ENCODE measurements at regions not wholly inside any gene's neighbourhood (a gene's known extent, or its start where the extent isn't known, plus 50 kb on each side); places are given as distances from the start of the nearest gene placed in this dataset.

DNA sequence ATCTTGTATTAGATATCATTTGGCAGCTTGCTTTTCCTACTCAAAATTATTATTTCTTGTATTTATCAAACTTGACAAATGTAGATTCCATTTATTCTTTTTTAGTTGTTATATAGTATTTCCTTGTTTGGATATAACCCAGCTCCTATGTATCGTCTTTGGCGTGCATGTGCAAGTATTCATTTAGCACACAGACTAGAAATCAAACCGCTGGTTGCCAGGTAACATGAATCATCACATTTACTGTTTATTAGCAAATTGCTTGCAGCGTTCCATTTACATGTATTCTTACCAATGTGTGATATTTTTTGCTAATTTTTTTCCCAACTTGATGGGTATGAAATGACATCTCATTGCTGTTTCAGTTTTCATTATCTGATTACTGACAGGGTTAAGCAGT, 2089.7 kb upstream of the CELF4 start:
- H3K36me3 Mint-ChIP-seq (ENCODE audit: low read depth) = no peaks in the 10 kb centered on the region
- no peaks in the 10 kb centered on the region for H3K9me3 Mint-ChIP-seq
- H3K27ac Mint-ChIP-seq = no peak overlapping the region
- no peak overlapping the region for H3K4me3 Mint-ChIP-seq
- H3K27me3 Mint-ChIP-seq (ENCODE audit: low read depth) = no peaks in the 10 kb centered on the region
- H3K4me1 Mint-ChIP-seq (ENCODE audit: low read depth) = no peaks in the 10 kb centered on the region

GRCh38 chr18:39653221-39653620, 2087.6 kb upstream of the CELF4 start:
- no peak overlapping the region for H3K27ac Mint-ChIP-seq
- H3K4me3 Mint-ChIP-seq = no peak overlapping the region
- H3K36me3 Mint-ChIP-seq (ENCODE audit: low read depth) = no peaks in the 10 kb centered on the region
- no peaks in the 10 kb centered on the region for H3K4me1 Mint-ChIP-seq (ENCODE audit: low read depth)
- H3K27me3 Mint-ChIP-seq (ENCODE audit: low read depth) = no peaks in the 10 kb centered on the region
- H3K9me3 Mint-ChIP-seq = no peaks in the 10 kb centered on the region

DNA sequence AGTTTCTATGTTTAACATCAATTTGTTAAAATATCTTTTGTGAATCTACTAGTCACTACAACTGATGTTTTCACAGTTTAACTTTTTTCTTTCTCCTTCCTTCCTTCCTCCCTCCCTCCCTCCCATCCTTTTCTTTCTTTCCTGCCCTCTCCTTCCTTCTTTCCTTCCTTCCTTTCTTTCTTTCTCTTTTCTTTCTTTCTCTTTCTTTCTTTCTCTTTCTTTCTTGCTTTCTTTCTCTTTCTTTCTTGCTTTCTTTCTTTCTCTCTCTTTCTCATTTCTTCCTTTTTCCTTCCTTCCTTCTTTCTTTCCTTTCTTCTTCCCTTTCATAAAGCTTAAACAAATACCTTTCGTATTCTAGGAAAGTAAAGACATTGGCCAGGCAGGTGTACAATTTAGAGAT, 2083.0 kb upstream of the CELF4 start:
- Mint-ChIP-seq H3K9me3 (no peaks in the 10 kb centered on the region), H3K36me3 (ENCODE audit: low read depth) (no peaks in the 10 kb centered on the region), H3K27me3 (ENCODE audit: low read depth) (no peaks in the 10 kb centered on the region), H3K27ac (no peak overlapping the region), H3K4me1 (ENCODE audit: low read depth) (no peaks in the 10 kb centered on the region), H3K4me3 (no peak overlapping the region)

DNA sequence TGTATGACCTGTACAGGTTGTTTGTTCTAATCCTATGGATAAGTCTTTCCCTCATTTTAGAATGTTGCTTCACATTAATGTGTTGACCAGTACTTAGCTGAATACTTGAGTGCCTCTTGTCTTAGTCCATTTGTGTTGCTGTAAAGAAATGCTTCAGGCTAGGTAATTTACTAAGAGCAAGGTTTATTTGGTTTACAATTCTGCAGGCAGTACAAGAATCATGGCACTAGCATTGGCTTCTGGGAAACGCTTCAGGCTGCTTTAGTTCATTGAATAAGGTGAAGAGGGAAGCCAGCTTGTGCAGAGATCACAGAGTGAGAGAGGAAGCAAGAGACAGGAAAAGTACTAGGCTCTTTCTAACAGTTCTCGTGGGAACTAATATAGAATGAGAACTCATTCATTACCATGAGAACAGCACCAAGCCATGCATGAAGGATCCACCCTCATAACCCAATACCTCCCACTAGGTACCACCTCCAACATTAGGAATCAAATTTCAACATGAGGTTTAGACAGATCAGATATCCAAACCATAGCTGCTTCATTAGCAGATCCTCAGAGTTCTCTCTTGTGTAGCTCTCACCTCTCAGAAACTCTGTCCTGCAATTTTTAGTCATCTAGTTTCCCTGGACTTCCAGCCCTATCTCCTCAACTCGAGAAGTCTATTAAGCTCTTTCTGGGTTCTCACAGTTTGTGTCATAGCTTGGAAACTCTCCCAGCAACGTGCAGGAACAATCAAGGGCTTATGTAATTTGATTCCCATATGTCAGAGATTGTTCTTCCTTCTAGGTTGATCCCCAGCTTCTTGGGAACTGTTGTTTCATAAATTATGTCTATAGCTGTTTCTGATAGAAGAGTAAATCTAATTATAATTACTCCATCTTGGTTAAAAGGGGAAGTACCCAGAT, 2082.3 kb upstream of the CELF4 start:
- no peaks in the 10 kb centered on the region for H3K27me3 Mint-ChIP-seq (ENCODE audit: low read depth)
- H3K36me3 Mint-ChIP-seq (ENCODE audit: low read depth) = no peaks in the 10 kb centered on the region
- H3K4me3 Mint-ChIP-seq = no peak overlapping the region
- H3K4me1 Mint-ChIP-seq (ENCODE audit: low read depth) = no peaks in the 10 kb centered on the region
- H3K27ac Mint-ChIP-seq = no peak overlapping the region
- no peaks in the 10 kb centered on the region for H3K9me3 Mint-ChIP-seq

- no peaks in the 10 kb centered on the region for H3K36me3 Mint-ChIP-seq (ENCODE audit: low read depth)
- no peak overlapping the region for H3K4me3 Mint-ChIP-seq
- H3K27ac Mint-ChIP-seq = no peak overlapping the region
- H3K9me3 Mint-ChIP-seq = peaks cover 6% of the 10 kb centered on the region
- H3K27me3 Mint-ChIP-seq (ENCODE audit: low read depth) = no peaks in the 10 kb centered on the region
- no peaks in the 10 kb centered on the region for H3K4me1 Mint-ChIP-seq (ENCODE audit: low read depth)
These were observed 2072.6 kb upstream of the CELF4 start for GRCh38 chr18:39638224-39638623.

DNA sequence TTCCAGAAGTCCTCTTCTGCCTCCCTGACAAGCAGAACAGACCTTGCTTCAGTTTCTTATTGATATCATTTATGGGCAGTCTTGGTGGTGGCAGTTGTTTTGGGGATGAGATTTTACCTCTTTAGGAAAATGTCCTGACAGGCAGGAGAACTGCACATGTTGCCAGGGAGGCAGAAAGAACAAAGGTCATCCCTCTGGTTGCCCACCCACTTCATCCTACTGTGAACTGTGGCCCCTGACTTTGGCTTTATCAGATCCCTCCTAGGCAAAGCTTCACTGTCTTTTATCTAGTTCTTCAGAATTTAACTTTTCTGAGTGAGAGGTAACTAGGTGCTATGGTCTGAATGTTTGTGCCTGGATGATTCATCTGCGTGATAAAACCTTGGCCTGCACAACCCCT, 2071.3 kb upstream of the CELF4 start:
- Mint-ChIP-seq H3K4me3 (no peak overlapping the region), H3K27ac (no peak overlapping the region), H3K27me3 (ENCODE audit: low read depth) (no peaks in the 10 kb centered on the region), H3K36me3 (ENCODE audit: low read depth) (no peaks in the 10 kb centered on the region), H3K4me1 (ENCODE audit: low read depth) (no peaks in the 10 kb centered on the region), H3K9me3 (peaks cover 6% of the 10 kb centered on the region)

- Mint-ChIP-seq H3K36me3 (ENCODE audit: low read depth) (no peaks in the 10 kb centered on the region), H3K4me3 (no peak overlapping the region), H3K27ac (no peak overlapping the region), H3K27me3 (ENCODE audit: low read depth) (no peaks in the 10 kb centered on the region), H3K4me1 (ENCODE audit: low read depth) (no peaks in the 10 kb centered on the region), H3K9me3 (peaks cover 11% of the 10 kb centered on the region)
These were observed 2070.4 kb upstream of the CELF4 start for GRCh38 chr18:39635966-39636365.

DNA sequence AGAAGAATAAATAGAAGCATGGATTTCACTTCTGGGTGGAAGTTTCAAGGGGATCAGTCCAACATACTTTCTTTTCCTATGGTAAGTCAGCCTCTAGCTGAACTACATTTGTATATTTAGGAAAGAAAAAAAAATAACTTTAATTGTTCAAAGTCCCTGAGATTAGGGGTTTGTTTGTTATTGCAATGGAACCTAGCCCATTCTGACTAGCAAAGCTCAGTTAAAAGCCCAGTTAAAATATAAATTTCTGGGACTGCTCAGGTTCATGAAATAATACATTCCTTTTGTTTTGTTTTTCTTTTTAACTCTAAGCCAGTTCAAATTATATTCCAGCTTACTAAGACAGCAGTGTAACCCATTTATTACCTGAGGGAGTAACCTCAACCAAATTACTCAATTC, 2069.6 kb upstream of the CELF4 start:
- Mint-ChIP-seq H3K4me3 (no peak overlapping the region), H3K27ac (no peak overlapping the region), H3K27me3 (ENCODE audit: low read depth) (no peaks in the 10 kb centered on the region), H3K36me3 (ENCODE audit: low read depth) (no peaks in the 10 kb centered on the region), H3K9me3 (peaks cover 12% of the 10 kb centered on the region), H3K4me1 (ENCODE audit: low read depth) (no peaks in the 10 kb centered on the region)

DNA sequence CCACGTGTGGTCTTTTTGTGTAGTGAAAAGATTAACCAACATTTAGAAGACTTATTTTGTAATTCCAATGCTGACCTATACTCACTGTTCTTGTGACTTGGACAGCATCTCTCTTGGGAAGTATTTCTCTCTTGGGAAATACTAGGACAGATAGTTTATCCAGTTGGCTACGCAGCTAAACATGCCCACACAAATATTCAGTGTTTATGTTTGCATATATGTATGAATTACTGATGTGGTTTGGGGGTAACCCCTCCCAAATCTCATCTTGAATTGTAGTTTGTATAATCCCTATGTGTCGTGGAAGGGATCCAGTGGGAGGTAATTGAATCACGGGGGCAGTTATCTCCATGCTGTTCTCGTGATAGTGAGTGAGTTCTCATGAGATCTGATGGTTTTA, 2062.3 kb upstream of the CELF4 start:
- Mint-ChIP-seq H3K36me3 (ENCODE audit: low read depth) (no peaks in the 10 kb centered on the region), H3K27me3 (ENCODE audit: low read depth) (no peaks in the 10 kb centered on the region), H3K27ac (no peak overlapping the region), H3K4me3 (no peak overlapping the region), H3K4me1 (ENCODE audit: low read depth) (no peaks in the 10 kb centered on the region), H3K9me3 (peaks cover 6% of the 10 kb centered on the region)

- Mint-ChIP-seq H3K27ac (no peak overlapping the region), H3K9me3 (no peaks in the 10 kb centered on the region), H3K4me1 (ENCODE audit: low read depth) (no peaks in the 10 kb centered on the region), H3K27me3 (ENCODE audit: low read depth) (no peaks in the 10 kb centered on the region), H3K36me3 (ENCODE audit: low read depth) (no peaks in the 10 kb centered on the region), H3K4me3 (no peak overlapping the region)
These were observed 2059.4 kb upstream of the CELF4 start for GRCh38 chr18:39624961-39625360.

- Mint-ChIP-seq H3K4me1 (ENCODE audit: low read depth) (no peaks in the 10 kb centered on the region), H3K27ac (no peak overlapping the region), H3K27me3 (ENCODE audit: low read depth) (no peaks in the 10 kb centered on the region), H3K4me3 (no peak overlapping the region), H3K36me3 (ENCODE audit: low read depth) (no peaks in the 10 kb centered on the region), H3K9me3 (no peaks in the 10 kb centered on the region)
These were observed 2056.8 kb upstream of the CELF4 start for GRCh38 chr18:39622431-39622830.

- Mint-ChIP-seq H3K27ac (no peak overlapping the region), H3K36me3 (ENCODE audit: low read depth) (no peaks in the 10 kb centered on the region), H3K27me3 (ENCODE audit: low read depth) (no peaks in the 10 kb centered on the region), H3K4me1 (ENCODE audit: low read depth) (no peaks in the 10 kb centered on the region), H3K4me3 (no peak overlapping the region), H3K9me3 (no peaks in the 10 kb centered on the region)
These were observed 2055.1 kb upstream of the CELF4 start for GRCh38 chr18:39620551-39621168.

GRCh38 chr18:39618265-39619003, 2052.8 kb upstream of the CELF4 start:
- no peak overlapping the region for H3K27ac Mint-ChIP-seq
- no peaks in the 10 kb centered on the region for H3K9me3 Mint-ChIP-seq
- no peaks in the 10 kb centered on the region for H3K36me3 Mint-ChIP-seq (ENCODE audit: low read depth)
- H3K27me3 Mint-ChIP-seq (ENCODE audit: low read depth) = no peaks in the 10 kb centered on the region
- H3K4me1 Mint-ChIP-seq (ENCODE audit: low read depth) = no peaks in the 10 kb centered on the region
- H3K4me3 Mint-ChIP-seq = no peak overlapping the region

DNA sequence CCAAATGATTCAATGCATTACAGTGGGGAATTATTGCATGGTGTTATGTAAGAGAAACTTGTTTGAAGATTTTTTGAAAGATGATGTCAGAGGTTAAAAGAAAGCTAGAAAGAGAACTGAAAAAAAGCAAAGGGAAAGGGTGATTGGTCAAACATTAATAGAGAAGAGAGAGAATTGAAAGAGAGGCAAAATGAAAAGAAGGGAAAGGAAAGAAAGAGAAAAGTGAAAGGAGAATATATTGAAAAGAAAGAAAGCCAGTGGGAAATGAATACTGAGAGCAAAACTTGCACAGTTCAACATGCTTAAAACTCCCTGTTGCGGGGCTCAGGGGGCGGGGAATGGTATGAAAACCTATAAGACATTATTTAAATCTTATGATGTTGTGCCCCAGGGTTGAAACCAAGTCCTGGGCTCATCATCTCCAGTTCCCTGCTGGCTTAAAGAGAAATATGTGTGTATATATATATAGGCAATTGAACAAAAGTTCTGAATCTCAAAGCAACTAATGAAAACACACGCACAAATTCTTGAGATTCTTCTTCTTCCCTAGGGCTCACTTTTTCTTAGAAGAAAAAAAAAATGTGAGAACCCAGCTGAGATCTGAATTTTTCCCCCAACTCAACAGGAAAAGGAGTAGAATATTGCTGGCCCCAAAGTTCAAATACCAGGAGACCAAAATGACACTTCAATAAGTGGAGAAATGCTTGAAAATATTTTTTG, 2045.9 kb upstream of the CELF4 start:
- no peaks in the 10 kb centered on the region for H3K27me3 Mint-ChIP-seq (ENCODE audit: low read depth)
- H3K4me1 Mint-ChIP-seq (ENCODE audit: low read depth) = no peaks in the 10 kb centered on the region

More for the DNA sequence above, 2045.9 kb upstream of the CELF4 start:
- no peak overlapping the region for H3K4me3 Mint-ChIP-seq
- H3K9me3 Mint-ChIP-seq = no peaks in the 10 kb centered on the region
- H3K36me3 Mint-ChIP-seq (ENCODE audit: low read depth) = no peaks in the 10 kb centered on the region
- no peak overlapping the region for H3K27ac Mint-ChIP-seq

Measured in T-helper 1 cell treated with Interleukin-12 subunit alpha and Interleukin-12 subunit beta and Interleukin-4 antibody, amounts not matched to agents 30 μg/mL and 1 μg/mL, for 36 hours (primary cell).